ENCODE measurements at regions not wholly inside any gene's neighbourhood (a gene's known extent, or its start where the extent isn't known, plus 50 kb on each side); places are given as distances from the start of the nearest gene placed in this dataset.

DNA sequence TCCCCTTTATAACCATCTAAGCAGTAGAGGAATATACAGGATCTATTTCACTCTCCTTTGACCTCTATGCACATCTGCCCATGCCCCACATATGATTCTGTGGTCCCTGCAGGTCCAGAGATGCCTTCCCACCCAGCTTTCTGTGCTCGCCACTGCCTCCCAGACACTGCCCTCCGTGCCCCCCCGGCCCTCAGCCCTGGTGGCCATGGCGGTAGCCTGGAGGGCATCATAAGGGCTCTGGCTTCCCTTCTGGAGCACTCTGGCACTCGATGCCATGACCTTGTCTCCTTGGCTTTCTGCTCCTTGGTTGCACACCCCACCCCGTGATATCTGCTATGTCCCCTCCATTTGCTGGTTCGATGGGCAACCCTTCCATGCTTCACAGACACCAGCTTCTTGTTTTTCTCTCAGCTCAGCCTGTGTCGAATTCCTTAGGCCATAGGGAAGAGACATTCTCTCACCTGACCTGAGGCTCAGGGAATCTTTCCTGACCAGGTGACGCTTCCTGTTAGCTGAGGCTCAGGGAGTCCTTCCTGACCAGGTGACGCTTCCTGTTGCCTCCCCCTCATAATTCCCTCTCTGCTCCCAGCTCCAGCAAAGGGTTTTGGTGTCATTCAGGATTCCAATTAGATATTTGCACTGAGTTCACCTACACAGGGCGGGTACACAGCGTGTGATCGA is 100.4 kb upstream of the GLI3 start:
- FAIRE-seq (no peak), DNase-seq (ENCODE audit: low spot score) (no peak)

DNA sequence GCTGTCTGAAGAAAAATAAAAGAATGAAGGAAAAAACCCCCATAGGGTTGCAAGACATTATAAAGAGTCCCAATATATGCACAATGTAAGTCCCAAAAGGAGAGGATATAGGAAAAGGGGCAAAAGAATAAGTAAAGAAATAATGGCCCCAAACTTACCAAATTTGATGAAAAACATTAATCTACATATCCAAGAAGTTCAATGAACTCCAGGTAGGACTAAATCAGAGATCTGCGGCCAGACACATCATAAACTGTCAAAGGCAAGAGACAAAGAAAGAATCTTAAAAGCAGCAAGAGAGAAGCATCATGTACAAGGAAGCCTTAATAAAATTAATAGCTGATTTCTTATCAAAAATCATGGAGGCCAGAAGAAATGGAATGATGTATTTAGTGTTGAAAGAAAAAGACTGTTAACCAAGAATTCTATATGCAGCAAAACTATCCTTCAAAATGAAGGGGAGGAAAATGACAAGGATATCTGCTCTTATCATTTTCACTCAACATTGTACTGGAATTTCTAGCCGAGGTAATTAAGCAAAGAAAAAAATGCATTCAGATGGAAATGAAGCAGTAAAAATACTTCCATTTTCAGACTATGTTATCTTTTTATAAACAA is 95.7 kb upstream of the GLI3 start:
- no peak for FAIRE-seq
- DNase-seq (ENCODE audit: low spot score), result no peak

DNA sequence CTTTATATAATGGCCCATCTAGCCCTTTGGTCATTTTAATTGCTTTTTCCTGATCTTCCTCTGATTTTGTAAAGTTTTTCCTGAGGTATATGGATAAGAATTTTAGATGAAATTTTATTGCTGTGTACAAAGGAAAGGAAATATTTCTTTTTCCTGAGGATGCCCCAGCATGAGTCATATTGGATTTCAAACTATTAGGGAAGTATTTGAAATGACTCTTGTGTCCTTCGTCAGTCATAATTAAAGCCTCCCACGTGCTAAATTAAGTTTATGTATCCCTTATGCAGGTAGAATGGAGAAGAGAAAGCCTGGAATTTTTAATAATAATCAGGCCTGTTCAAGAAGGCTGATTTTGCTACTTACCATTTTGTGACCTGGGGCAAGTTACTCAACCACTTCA is 82.6 kb upstream of the GLI3 start:
- FAIRE-seq, result no peak
- DNase-seq (ENCODE audit: low spot score), result no peak

DNA sequence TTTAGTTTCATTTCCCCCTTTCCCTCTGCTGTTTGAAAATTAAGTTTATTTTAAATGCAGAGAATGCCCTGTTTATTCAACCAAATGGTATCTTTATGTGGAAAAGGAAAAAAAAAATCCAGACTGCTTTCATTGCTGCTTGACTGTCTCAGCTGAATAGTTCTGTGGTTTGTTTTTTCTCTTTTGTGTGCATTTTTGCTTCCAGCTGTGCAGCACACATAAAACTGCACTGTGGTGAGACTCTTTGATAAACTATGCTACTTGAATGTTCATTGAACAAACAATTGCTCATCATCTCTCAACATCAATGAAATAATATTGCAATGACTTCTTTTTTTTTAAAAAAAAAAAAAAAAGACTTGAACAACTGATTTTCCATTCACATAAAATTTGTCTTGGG is 78.6 kb upstream of the GLI3 start:
- FAIRE-seq, result no peak
- DNase-seq (ENCODE audit: low spot score), result no peak

DNA sequence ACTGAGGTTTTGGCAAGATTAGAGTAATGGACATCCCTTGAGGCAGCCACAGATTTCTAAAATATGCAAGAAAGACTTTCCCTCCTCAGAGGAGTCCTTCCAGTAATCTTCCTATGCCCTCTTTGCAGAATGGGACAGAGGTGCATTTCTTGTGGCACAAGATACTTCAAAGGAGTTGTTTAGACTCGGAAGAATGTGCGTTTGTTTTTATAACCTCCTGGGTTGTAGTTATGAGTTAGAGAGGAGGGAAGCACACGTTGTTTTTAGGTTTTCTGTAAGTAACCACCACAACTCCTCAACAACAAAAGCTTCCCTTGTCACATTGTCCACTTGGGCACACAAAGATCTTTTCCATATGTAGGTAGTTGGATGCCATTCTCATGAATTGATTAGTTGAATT is 78.1 kb upstream of the GLI3 start:
- no peak for FAIRE-seq
- DNase-seq (ENCODE audit: low spot score), result no peak

DNA sequence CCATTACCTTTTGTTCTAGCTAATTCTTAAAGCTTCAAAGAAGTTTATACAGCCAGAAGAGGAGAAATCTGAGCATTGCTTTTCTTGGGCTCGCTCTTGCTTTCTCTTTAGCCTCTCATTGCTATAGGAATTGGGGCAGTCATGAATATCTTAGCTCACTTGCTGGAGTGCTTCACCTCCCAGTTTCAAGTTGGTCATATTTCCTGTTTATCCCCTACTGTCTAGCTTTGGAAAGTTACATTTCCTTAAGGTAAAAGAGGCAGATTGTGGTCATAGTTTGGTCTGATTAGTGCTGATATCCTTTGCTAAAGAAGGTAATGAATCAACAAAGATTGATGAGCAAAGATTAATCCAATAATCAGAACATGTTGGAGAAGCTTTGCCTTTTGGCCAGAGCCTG is 77.7 kb upstream of the GLI3 start:
- no peak for DNase-seq (ENCODE audit: low spot score)
- no peak for FAIRE-seq

DNA sequence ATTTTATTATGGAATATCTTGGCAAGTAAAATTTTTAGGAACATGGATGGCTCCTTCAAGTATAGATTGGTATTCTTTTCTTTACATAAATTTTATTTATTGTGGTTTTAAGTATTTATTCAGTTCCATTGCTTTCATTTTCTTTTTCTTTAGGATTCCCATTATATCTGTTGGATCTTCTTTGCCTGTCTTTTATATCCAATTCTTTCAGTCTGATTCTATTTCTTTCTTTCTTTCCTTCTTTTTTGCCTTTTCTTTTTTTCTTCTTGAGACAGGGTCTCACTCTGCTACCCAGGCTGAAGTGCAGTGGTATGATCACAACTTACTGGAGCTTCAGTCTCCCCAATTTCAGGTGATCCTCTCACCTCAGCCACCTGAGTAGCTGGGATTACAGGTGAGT is 74.2 kb upstream of the GLI3 start:
- FAIRE-seq, result no peak
- DNase-seq (ENCODE audit: low spot score), result no peak

DNA sequence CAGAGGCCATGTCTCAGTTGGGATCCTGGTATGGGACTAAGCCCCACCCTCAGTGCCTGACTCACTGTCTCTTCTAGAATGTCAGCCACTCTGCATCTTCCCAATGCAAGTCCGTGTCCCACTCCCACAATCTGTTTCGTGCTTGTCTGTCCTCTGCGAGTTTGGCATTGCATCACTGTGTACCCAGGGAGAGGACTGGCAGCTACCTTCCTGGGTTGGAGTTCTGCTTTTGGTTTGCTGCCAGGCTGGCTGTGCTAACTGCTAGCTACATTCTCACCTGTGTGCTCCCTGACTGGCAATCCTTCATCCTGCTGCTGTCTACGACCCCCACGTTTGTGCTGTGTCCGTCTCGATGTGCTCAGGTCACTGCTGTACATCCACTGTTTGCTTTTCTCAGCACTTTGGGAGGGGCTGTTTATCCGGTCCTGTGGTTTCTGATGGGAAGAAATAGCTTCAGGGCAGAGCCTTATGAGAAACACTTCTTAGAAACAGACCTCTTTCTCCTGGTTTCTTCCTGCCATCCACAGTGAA is 56.0 kb upstream of the GLI3 start:
- DNase-seq (ENCODE audit: low spot score) (no peak), FAIRE-seq (no peak)

DNA sequence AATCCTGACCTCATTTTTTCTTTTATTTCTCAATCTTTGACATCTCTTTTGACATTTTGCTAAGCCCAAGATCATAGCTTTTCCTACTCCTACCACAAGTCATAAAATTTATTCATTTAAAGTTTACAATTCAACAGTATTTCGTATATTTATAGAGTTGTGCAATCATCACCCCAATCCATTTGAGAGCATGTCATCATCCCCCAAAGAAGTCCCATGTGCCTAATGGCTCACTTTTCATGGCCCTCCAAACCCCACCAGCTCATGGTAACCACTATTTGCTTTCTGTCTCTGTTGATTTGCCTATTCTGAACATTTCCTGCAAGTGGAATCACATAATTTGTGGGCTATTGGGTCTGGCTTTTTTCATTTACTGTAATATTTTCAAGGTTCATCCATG is 52.5 kb upstream of the GLI3 start:
- FAIRE-seq, result no peak
- DNase-seq (ENCODE audit: low spot score), result no peak

All from RCC 7860 (cell line).